CD4-positive, alpha-beta T cell treated with Interleukin-1 beta for 1 hour (primary cell): ENCODE measurements at regions not wholly inside any gene's neighbourhood (a gene's known extent, or its start where the extent isn't known, plus 50 kb on each side); places are given as distances from the start of the nearest gene placed in this dataset.

ENCODE experiments used
- DNase-seq, 2 donors: peaks; one replicate each; pipeline ENCODE4 v3.0.0-alpha.2; 2020 to 2022

DNA sequence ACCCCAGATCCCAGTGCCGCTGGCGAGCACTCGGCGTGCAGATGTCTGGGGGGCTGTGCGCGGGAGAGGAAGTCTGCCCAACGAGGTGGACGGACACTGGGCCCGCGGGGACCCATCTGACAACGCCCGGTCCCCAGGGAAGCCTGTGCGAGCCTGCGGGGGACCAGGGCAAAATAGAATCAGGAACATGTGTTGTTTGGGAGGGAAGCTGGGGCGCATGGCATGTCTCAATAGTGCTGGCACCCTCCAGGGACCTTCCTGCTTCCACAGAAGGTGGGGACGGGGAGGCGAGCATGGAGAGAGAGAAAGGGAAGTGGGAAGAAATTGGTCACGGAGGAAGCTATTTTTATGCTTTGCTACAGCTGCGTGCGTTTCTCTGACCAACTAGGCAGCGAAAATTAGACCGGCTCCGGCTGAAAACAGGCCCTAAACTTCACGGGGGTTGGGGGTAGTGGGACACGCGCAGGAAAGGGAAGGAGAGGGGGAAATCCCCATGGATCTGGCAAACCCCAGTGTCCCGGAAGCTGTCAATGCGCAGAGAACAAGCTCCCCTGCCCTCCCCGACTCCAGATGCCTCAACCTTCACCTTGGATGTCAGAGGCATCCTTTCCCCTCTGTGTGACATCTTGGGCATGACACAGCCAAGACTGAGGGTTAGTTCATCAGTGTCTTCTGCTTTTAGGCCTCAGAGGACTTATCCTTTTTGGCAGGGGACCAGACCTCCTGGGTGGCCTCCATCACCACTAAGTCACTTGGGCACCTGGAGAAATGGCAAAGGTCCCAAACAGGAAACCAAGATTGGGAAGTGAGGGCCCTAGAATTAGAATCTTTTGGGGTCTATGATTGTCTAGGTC, 169.8 kb upstream of the BCOR start:
- no peak for DNase-seq

DNA sequence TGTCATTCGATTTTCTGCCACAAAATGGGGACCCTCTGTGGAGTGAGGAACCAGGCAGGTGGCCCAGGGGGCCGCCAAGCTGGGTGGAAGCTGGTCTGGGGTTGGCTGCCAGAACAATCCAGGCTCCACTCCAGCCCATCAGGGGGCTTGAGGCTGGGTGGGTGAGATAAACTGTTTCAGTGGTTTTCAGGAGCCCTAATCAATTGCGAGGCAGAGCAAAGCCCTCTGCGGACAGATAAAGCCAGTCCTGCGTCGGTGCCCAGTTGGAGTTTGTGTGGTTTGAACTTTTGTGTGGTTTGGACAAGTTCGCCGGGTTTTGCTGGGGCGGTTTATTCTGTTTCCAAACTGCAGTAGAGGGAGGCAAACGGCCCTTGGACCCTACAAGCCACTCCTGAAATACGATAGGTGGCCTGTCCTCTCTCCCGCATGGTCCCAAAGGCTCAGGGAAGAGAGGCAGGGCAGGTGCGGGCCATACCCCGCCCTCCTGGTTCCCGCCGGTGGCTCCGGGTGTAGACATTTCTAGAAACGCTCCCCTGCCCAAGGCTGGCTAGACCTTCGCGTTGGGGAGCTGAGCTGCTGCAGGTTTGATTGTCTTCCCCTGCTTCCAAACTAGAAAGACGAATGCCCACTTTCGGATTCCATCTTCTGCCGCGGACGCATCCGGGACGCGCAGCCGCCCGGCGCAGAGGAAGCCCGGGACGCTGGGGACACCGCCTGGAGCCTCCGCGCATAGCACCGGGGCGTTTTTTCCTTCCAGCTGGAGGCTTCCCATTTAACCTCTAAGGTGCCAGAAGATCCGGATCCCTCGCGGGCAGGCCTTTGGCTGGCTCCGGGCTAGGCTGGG, 169.0 kb upstream of the BCOR start:
- DNase-seq: peak; percentile 50 to 58

DNA sequence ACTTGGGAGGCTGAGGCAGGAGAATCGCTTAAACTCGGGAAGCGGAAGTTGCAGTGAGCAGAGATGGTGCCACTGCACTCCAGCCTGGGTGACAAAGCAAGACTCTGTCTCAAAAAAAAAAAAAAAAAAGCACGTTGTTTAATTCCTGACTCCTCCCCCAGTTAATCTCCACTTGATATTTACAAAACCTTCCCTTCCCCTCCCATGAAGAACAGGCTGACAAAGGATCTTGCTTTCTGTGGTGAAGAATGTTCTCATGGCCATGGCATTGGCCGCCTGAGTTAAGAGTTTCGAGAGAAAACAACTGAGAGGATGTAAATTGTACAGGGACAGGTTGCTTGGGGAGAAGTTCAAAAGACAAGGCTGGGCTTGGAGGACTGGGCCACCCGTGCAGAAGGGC, 168.2 kb upstream of the BCOR start:
- no peak for DNase-seq

DNA sequence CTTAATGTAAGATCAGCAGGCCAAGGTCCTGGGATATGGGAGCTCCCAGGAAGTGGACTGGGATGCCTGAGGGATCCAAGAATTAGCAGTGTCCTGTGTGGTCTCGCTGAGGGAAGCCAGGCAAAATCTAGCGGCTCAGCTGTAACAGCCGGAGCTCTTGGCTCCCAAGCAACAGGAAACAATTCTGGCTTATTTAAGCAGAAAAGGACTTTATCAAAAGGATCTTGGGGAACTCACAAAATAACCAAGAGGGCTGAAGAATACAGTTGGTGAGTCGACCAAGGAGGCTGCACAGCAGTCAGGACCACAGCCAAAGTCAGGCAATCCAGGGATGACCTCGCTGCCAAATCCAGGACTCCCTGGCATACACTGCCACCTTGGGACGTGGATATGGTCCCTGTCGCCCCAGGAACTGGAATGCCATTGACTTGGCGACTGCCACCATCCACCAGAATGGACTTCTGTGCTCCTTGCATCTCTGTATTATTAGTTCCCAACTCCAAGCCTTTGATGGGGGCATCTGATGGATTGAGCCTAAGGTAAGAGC, 165.3 kb upstream of the BCOR start:
- no peak for DNase-seq

DNA sequence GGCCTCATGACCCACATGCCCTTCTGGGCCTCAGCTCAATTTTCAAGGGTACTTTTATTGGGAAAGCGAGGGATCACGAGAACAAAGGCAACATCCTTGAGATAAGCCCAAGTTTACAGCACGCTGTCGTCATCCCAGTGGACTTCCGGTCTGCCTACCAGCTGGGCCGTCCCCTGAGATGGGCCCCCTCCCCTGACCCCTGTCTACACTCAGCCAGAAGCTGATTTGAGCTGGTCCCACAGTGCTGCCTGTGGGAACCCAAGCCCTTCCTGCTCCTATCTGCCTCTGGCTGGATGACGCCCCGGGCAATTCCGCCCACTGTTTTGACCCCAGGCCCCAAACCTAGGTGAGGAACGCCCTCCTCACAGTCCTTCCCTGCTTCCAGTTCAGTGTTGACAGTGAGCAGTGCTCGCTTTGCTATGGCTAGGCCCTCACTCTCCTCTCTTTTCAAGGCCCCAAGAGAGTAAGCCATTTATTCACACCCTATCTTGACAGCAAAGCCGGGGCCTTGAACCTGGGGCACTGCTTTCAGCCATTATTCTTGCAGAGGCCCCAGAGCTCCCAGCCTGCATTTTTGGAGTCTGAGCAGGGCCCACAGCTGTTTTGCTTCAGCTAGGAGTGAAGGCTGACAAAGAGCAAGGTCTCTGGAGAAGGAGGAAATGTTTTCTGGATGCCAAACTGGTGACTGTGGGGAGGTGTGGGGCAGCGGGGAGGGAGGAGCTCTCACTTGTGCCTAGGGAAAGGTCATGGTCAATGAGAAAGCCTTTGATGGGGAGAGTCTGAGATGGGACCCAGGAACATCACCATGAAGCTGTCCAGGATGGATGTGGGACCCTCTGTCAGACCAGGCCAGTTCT, 164.6 kb upstream of the BCOR start:
- DNase-seq: no peak

DNA sequence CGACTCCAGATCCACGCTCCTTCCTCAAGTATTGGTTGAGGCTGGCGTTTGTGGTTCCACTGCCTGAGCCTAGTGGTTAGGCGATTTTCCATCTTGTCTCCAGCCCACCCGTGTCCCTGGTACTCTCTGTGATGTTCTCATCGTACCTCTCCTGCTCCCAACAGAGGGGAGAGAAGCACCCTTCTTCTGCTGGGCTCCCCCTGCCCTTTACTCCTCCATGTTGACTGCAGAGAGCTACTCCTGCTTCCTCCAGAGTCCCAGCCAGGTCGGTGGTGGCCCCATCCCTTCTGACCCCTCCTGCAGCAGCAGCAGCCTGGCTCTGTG, 164.0 kb upstream of the BCOR start:
- DNase-seq: no peak

DNA sequence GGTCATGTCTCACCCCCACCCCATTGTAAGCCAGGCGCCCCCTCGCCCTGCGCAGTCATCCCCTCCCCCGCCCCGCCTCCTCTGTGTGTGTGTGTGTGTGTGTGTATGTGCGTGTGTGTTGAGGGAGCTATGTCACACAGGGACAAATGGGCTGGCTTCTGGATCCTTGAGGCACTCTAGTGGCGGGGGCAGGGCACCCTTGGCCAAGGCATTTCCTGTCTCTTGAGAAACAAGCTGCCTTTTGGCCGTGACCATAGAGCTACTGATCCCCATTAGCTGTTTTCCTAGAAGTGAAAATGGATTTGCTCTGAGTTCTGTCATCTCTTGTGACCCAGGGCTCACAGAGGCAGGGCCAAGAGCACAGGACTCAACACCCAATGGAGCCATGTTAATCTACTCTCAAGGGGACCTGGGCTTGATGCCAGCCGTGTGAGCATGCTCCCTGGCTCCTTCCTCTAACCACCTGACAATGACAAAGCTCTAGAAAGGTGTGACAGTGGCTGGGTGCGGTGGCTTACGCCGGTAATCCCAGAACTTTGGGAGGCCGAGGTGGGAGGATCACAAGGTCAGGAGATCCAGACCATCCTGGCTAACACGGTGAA, 162.5 kb upstream of the BCOR start:
- no peak for DNase-seq

DNA sequence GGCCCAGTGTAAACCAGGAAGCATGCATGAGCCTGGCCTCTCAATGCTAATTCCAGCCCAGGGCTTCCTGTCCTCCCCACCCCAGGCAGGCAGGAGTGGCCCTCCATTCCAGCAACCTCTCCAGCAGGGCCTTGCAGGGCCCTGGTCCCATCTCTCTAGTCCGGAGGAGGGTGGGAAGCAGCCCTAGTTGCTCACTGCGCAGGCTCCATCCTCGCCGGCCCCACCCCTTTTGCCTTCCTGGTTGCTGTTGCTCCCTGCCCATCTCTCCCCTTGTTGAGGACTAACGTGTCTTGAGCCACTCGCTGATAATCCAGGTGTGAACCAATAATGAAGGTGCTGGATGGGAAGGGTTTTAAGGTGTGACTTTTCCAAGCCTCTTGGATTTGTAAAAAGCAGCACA, 161.2 kb upstream of the BCOR start:
- no peak for DNase-seq

DNA sequence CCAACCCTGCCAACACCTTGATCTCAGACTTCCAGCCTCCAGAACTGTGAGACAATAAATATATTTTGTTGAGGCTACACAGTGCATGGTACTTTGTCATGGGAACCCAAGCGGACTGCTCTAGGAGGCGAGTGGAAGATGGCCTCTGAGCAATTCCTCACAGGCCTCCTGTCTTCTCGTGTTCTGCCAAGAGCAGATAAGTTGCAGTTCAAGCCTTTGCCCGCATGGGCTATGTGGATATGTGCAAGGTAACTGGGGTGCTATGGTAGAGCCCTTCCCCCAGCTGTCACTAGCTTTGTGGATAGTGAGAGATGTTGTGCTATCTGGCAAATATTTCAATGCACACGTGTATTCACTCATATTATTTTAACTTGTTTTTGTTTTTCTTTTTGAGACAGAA, 156.0 kb upstream of the BCOR start:
- no peak for DNase-seq

DNA sequence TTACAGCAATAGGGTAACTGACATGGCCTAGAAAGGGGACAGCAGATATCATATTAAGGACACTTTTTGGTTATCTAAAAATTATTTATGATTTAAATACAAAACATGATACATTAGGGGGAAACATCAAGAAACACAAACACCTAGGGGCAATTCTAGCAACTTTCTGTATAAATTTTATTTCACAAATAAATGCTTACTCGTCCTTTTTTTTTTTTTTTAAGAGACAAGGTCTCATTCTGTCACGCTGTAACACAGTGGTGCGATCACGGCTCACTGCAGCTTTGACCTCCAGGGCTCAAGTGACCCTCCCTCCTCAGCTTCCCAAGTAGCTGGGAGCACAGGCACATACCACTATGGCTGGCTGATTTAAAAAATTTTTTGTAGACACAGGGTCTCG, 151.8 kb upstream of the BCOR start:
- DNase-seq: no peak

DNA sequence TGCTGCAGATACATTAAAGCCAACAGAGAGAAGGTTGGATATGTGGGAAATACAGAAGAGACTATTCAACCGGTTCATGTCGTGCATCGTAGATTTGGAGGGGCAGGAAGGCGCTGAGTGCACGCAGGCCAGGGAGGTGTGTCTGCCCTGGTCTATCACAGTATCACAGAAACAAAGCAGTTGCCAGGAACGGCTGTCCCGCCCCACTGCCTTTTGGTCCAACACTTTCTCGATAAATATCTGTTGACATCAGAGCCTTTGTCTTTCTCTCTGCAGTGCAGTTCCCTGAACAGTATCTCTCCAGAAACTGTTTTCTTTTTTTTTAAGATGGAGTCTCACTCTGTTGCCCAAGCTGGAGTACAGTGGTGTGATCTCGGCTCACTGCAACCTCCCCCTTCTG, 151.1 kb upstream of the BCOR start:
- DNase-seq: no peak

DNA sequence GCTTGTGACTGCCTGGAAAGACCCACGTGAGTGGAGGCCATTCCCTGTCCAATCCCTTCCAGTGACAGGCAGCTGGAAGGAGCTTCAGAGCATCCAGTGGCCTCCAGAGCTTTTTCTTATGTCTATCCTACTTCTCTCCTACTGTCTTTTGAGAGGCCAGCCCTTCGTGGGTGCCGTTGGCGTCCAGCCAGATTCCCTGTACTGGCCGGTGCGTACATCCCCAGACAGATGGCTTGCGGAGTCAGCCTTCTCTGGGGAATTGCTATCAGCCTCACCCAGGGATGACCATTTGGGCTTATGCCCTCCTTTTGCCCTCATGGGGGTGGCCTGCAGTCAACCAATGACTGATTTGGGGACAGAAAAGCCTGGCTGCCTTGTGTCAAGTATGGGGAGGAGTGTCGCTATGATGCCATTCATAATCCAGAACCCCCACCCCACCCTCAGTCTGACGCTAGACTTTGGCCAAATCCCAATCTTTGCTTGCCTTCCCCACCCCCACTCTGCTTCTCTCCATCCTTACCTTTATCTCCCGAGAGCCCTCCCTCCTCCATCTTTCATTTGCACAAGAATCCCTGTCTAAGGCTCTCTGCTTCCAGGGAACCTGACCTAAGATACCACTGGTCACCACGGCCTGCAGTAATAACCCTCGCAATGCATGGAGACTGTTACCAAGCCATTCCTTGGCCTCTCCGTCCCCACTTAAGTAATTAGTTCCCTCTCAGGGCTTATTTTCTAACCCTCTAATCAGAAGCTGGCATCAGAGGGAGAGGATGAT, 150.3 kb upstream of the BCOR start:
- DNase-seq: no peak

DNA sequence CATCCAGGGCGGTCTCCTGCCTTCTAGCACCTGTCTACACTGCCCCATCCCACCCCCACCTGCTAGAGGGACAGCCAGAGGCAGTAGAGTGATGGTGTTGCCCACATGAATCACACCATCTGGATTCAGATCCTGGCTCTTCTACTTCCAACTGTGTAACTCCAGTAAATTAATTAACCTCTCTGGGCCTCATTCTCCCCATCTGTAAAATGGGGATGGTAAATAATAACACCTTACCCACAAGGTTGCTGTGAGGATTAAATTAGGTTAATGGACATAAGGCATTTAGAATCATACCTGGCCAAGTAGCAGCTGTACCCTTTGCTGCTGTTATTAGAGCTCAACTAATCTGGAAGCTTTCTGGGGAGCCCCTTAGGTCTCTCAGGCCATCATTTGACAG, 149.6 kb upstream of the BCOR start:
- no peak for DNase-seq

DNA sequence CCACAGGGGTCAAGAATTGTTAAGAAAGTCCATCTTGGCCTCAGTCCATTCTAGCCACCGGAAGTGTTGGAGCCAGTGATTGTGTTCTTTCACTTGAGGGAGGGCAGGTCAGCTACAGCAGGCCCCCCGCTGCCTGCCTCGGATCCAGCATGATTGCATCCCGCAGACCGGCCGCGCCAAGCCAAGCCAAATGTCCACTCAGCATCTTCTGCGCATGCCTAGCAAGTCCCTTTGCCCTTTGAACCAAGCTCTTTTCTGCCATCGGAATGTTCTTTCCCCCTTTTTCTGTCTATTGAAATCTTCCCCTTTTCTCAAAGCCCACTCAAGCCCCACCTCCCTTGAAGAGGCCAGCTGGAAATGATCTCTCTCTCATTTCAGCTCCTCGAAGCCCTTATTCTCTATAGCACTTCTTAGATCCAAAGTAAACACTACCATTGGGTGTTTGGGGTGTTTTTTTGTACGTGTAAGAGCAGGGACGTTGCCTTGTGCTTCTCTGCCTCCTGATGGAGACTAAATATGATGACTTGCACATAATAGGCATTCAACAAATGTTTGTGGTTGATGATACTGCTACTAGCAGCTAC, 147.8 kb upstream of the BCOR start:
- no peak for DNase-seq

DNA sequence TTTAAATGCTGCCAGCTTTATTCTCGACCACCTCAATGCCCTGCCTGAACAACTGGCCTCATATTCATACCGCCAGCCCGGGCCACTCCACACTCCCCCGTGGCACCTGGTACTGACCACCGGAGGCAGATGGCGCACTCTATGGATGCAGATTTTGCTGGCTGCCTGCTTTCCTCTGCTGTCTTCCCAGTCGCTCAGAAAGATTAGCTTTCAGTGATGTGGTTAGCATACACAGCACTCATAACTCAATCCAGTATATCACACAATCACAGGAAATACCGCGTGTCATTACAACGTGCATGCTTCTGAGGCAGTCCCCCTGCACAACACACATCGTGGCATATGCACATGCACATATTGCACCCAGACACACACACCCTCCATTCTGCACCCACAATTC, 147.2 kb upstream of the BCOR start:
- no peak for DNase-seq

DNA sequence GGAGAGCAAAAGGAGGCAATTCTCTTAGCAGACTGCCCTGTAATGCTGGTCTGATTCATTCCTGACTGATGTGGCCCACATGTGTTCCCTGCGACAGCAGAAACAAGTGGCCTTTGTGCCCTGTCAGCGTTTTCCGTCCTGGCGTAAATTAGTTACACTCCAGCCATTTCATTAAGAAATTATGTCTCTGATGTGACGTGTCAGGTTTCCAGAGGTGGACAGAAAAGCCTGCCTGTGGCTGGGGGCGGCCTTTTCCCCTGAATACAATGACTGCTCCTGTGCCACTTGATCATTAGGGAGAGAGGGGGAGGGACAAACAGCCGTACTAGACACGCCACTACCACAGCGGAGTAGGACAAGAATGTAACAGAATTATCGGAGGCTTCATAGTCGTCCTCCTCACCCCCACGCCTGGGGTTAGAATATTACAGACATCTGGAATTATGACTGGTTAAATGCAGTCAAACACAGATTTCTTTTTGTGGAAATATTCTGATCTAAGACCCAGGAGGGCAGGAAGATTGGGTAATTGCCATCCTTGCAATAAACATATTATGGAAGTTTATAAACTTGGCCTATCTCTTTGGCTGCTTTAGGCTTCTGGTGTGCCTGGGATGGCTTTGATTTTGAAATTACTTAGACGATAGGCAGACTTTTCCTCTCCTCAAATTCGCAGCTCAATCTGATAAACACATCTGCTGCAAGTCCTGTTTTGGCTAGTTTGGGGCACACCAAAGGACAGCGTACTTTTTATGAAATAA, 146.2 kb upstream of the BCOR start:
- no peak for DNase-seq

DNA sequence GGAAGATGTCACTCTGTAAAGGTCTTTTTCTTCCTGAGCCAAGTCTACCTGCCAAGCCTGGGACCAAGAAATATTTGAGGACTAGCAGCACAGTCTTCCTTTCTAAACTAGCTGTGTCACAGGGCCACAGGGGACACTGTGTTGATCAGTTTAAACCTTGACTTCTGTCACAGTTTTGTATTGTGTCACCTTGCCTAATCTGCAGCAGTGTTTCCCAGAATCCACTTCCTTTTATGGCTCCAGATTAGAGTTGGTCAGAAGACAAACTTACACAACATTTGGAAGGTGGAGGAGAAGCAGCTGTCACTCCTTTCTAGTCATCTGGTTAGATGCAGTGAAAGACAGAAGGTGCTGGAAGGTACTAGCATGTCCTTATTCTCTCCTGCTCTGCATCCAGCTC, 143.1 kb upstream of the BCOR start:
- no peak for DNase-seq

DNA sequence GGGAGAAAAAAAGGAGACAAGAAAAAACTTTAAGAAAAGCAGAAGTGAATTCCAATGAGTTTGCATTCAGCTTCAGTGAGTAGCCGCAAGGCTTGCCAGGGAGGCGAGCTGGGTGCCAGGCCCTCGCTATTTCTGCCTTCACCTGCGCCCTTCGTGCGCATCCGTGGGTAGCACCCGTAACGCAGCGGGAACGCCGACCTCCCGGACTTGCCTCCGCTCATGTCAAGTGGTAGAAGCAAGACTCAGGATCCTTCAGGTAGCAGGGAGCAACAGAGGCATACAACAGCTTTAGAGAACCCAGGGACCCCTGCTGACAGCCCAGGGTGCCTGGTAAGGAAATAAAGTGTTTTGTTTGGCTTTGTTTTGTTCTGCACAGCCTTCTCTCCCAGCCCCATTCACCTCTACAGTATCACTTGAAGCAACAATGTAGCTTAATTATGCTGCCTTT, 140.0 kb upstream of the BCOR start:
- DNase-seq: no peak

DNA sequence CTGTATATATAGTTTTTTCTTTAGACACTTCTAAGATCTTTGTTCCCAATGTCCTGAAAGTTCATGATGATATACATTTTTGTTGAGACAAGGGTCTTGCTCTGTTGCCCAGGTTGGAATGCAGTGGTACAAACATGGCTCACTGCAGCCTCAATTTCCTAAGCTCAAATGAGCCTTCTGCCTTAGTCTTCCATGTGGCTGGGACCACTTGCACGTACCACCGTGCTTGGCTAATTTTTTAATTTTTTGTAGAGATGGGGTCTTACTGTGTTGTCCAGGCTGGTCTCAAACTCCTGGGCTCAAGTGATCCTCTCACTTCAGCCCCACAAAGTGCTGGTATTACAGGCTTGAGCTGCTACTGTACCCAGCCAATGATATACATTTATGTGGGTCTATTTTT, 132.9 kb upstream of the BCOR start:
- DNase-seq: no peak

DNA sequence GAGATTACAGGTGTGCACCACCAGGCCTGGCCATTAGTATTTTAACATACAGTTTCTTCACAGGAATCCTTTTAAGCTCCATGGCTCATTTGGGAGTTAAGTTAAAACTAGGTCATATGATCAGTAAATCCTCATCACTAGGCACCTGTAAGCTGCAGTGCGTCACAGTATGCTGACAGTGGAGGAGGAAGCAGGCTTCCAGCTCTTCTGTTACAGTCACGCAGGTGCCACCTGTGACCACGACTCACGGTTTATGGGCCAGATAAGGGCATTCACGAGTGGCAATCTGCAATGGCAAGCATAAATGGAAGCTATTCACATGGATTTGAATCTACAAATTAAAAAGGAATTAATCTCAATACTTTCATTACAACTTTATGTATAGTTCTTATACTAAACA, 129.4 kb upstream of the BCOR start:
- no peak for DNase-seq

DNA sequence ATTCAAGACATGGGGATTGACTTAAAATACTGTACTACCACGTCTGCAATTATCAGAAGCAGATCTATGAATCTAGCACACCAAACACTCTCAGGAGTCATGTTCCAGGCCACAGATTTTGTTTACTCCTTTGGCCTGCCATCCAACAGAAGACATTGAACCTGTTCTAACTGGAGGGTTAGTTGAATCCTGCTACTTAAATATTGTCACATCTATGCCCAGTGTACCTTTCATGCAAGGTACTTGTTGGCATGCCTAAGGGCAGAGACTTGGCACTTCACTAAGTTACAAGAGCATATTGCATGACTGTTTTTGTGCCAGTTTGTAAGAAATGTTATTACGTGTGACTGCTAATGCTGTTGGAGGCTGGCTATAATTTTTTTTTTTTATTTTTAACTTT, 126.9 kb upstream of the BCOR start:
- DNase-seq: no peak
